Natural killer cell (primary cell): ENCODE measurements at regions not wholly inside any gene's neighbourhood (a gene's known extent, or its start where the extent isn't known, plus 50 kb on each side); places are given as distances from the start of the nearest gene placed in this dataset.

ENCODE experiments used
- ATAC-seq, 3 donors: fragments of 150-1000 bp in 2 of 3; fragments of 200-7000 bp in 1 of 3; cut with Tn5 transposase; 1 replicate in 1 of 3; 2 replicates in 2 of 3; pipeline ENCODE4 v1.10.0; 2021; ENCODE audit warnings: mild to moderate bottlenecking in 2 of 3, moderate library complexity in 2 of 3
- DNase-seq, 2 donors: peaks; one replicate each; pipeline versions ENCODE4 v3.0.0 to v3.0.0-alpha.2; 2013 to 2021; ENCODE audit warnings: mixed read lengths in 1 of 2
- H3K27ac ChIP-seq: one replicate; pipeline ENCODE4 v1.5.1; 2013; ENCODE audit warnings: mild to moderate bottlenecking, low read length
- H3K27me3 ChIP-seq: one replicate; pipeline ENCODE4 v1.6.1; 2013; ENCODE audit warnings: low read length; ENCODE audit not compliant: control insufficient read depth, insufficient read depth
- H3K36me3 ChIP-seq: one replicate; pipeline ENCODE4 v1.6.1; 2013; ENCODE audit warnings: low read length; ENCODE audit not compliant: control insufficient read depth, insufficient read depth
- H3K4me1 ChIP-seq: one replicate; pipeline ENCODE4 v1.6.1; 2013; ENCODE audit warnings: low read length; ENCODE audit not compliant: control insufficient read depth, insufficient read depth
- H3K4me3 ChIP-seq: one replicate; pipeline ENCODE4 v1.5.1; 2013; ENCODE audit warnings: low read length
- H3K9me3 ChIP-seq: one replicate; pipeline ENCODE4 v1.6.1; 2013; ENCODE audit warnings: low read length; ENCODE audit not compliant: control insufficient read depth, insufficient read depth
- H3K27ac Mint-ChIP-seq, 2 donors: one replicate each; pipeline ENCODE4 v1.8.0; 2022; ENCODE audit warnings: mild to moderate bottlenecking in 2 of 2, mixed read lengths in 2 of 2, moderate library complexity in 1 of 2
- H3K27me3 Mint-ChIP-seq, 2 donors: one replicate each; pipeline ENCODE4 v1.8.0; 2022; ENCODE audit warnings: low read depth in 2 of 2, mixed read lengths in 2 of 2
- H3K36me3 Mint-ChIP-seq: one replicate; pipeline ENCODE4 v1.8.0; 2022; ENCODE audit warnings: mixed read lengths
- H3K4me1 Mint-ChIP-seq, 2 donors: one replicate each; pipeline ENCODE4 v1.8.0; 2022; ENCODE audit warnings: mixed read lengths in 2 of 2
- H3K4me3 Mint-ChIP-seq: one replicate; pipeline ENCODE4 v1.8.0; 2022; ENCODE audit warnings: mild to moderate bottlenecking, moderate library complexity, mixed read lengths
- H3K9me3 Mint-ChIP-seq, 2 donors: one replicate each; pipeline ENCODE4 v1.8.0; 2022; ENCODE audit warnings: mixed read lengths in 2 of 2
- WGBS: methylation state at CpG from one replicate; pipeline ENCODE4 v1.1.7; 2013; ENCODE audit warnings: missing lambda C conversion rate; ENCODE audit not compliant: insufficient coverage; 5-methylcytosine and 5-hydroxymethylcytosine counted together
- intact Hi-C: fragments of 100-400 bp; cut with micrococcal nuclease; formaldehyde crosslinking; loops from one replicate; pipeline ENCODE4 v1.14.2; 2022
- TF ChIP-seq, protein P1 (sequence below): fragments of 200-600 bp; IDR thresholded peaks from one replicate; pipeline ENCODE4 v1.8.0; 2022; ENCODE audit warnings: antibody characterized with exemption

DNA sequence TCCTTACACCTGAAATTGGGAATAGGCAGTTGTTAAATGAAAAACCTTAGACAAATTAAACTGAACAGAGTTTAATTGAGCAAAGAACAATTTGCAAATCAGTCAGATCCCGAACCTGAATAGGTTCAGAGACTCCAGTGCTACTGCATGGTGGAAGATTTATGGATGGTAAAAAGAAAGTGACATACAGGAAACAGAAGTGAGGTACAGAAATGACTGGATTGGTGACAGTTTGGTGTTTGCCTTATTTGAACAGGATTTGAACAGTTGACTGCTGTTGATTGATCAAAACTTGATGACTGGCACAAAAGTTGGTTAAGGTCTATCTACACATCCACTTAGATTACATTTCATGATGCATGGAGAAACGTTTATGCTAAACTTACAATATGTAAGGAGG, 248.8 kb downstream of the HNMT start:
- TF ChIP-seq, protein P1, sequence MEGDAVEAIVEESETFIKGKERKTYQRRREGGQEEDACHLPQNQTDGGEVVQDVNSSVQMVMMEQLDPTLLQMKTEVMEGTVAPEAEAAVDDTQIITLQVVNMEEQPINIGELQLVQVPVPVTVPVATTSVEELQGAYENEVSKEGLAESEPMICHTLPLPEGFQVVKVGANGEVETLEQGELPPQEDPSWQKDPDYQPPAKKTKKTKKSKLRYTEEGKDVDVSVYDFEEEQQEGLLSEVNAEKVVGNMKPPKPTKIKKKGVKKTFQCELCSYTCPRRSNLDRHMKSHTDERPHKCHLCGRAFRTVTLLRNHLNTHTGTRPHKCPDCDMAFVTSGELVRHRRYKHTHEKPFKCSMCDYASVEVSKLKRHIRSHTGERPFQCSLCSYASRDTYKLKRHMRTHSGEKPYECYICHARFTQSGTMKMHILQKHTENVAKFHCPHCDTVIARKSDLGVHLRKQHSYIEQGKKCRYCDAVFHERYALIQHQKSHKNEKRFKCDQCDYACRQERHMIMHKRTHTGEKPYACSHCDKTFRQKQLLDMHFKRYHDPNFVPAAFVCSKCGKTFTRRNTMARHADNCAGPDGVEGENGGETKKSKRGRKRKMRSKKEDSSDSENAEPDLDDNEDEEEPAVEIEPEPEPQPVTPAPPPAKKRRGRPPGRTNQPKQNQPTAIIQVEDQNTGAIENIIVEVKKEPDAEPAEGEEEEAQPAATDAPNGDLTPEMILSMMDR: no peak
- Histone ChIP-seq H3K9me3 (no peaks in the 10 kb centered on the region), H3K36me3 (no peaks in the 10 kb centered on the region), H3K27ac (no peak overlapping the region), H3K4me1 (no peaks in the 10 kb centered on the region), H3K4me3 (no peak overlapping the region), H3K27me3 (no peaks in the 10 kb centered on the region)
- no peak overlapping the region for H3K27ac Mint-ChIP-seq
- ATAC-seq: no peak
- H3K9me3 Mint-ChIP-seq: peaks cover 10 to 12% of the 10 kb centered on the region in 2 donors
- H3K36me3 Mint-ChIP-seq: no peaks in the 10 kb centered on the region
- no peak overlapping the region for H3K4me3 Mint-ChIP-seq
- H3K27me3 Mint-ChIP-seq: no peaks in the 10 kb centered on the region
- WGBS: 31% methylated on average over 1 of the region's 2 CpGs
- H3K4me1 Mint-ChIP-seq: no peaks in the 10 kb centered on the region
- intact Hi-C loops: no loop called here
- no peak for DNase-seq

DNA sequence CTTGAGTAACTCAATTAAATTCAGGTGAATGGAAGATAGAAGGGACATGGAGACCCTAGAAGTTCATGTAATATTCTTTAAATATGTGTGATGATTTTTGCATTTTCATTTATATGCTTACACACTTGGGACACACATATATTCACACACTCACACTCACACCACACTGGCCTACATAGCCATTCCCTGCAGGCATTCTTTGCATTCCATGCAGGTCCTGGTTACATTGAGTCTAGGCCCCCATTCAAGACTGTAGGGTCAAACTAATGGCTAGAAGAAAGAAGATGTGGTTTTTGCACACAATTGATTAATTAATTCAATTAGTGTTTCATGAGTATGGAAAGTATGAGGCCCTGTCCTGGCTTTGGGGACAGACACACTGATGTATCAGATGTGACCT, 249.4 kb downstream of the HNMT start:
- Histone ChIP-seq H3K4me3 (no peak overlapping the region), H3K27me3 (no peaks in the 10 kb centered on the region), H3K27ac (no peak overlapping the region), H3K9me3 (no peaks in the 10 kb centered on the region), H3K36me3 (no peaks in the 10 kb centered on the region), H3K4me1 (no peaks in the 10 kb centered on the region)
- H3K4me3 Mint-ChIP-seq: no peak overlapping the region
- intact Hi-C loops: no loop called here
- ATAC-seq: no peak
- TF ChIP-seq, protein P1: no peak
- no peaks in the 10 kb centered on the region for H3K4me1 Mint-ChIP-seq
- H3K27ac Mint-ChIP-seq: no peak overlapping the region
- no peaks in the 10 kb centered on the region for H3K27me3 Mint-ChIP-seq
- H3K9me3 Mint-ChIP-seq: peaks cover 10 to 12% of the 10 kb centered on the region in 2 donors
- no peak for DNase-seq
- no peaks in the 10 kb centered on the region for H3K36me3 Mint-ChIP-seq

DNA sequence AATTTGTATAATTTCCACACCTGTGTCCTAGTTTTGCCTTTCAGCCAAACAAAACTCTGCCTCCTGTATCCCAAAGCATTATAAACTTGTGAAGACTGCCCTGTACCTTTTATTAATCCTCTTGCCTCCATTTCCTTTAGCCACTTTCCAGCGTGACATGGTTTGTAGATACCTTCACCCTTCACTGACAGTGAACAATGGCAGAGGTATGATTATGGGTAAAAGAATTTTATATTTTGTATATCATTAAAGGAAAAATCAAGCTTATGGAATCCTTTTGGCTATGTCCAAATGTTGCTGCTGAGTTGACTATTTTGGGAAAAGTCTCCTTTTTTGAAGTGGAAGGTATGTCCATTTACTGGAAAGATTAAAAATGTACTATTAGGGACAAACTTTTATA, 251.7 kb downstream of the HNMT start:
- Histone ChIP-seq H3K4me1 (no peaks in the 10 kb centered on the region), H3K27me3 (no peaks in the 10 kb centered on the region), H3K27ac (no peak overlapping the region), H3K36me3 (no peaks in the 10 kb centered on the region), H3K4me3 (no peak overlapping the region), H3K9me3 (no peaks in the 10 kb centered on the region)
- TF ChIP-seq, protein P1: no peak
- WGBS: no CpG with 5 or more reads among the region's 1 CpG
- H3K4me1 Mint-ChIP-seq: no peaks in the 10 kb centered on the region
- ATAC-seq (no peak), DNase-seq (no peak)
- no peaks in the 10 kb centered on the region for H3K27me3 Mint-ChIP-seq
- intact Hi-C loops: no loop called here
- no peak overlapping the region for H3K27ac Mint-ChIP-seq
- H3K4me3 Mint-ChIP-seq: no peak overlapping the region
- no peaks in the 10 kb centered on the region for H3K36me3 Mint-ChIP-seq
- H3K9me3 Mint-ChIP-seq: peaks cover 10 to 11% of the 10 kb centered on the region in 2 donors

DNA sequence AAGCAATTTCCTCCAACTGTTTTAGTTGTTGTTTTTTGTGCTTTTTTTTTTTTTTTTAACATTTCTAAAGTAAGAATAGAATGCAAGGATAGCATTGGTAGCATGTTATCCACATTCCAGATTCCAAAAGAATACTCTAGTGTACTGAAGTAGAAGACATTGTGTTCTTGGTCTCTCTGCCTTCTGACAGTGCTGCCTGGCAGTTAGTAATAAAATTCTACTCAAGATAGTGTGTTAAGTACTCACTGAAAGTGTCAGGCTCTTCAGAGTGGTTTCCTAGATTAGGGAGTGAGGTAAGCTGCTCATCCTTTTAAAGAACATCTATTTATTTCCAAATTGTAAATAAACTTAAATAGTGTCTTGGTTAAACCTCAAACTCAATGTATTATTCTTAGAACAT, 253.7 kb downstream of the HNMT start:
- TF ChIP-seq, protein P1: no peak

More for the DNA sequence above, 253.7 kb downstream of the HNMT start:
- no peak overlapping the region for H3K4me3 ChIP-seq
- Mint-ChIP-seq H3K9me3 (peaks cover 9 to 14% of the 10 kb centered on the region in 2 donors), H3K4me1 (no peaks in the 10 kb centered on the region), H3K27ac (no peak overlapping the region), H3K4me3 (no peak overlapping the region), H3K27me3 (no peaks in the 10 kb centered on the region), H3K36me3 (no peaks in the 10 kb centered on the region)
- DNase-seq (no peak), ATAC-seq (no peak)
- H3K27me3 ChIP-seq: no peaks in the 10 kb centered on the region
- H3K36me3 ChIP-seq: no peaks in the 10 kb centered on the region
- no peaks in the 10 kb centered on the region for H3K9me3 ChIP-seq
- no peaks in the 10 kb centered on the region for H3K4me1 ChIP-seq
- intact Hi-C loops: no loop called here
- no peak overlapping the region for H3K27ac ChIP-seq
